GM23248 (cell line): ENCODE measurements at regions not wholly inside any gene's neighbourhood (a gene's known extent, or its start where the extent isn't known, plus 50 kb on each side); places are given as distances from the start of the nearest gene placed in this dataset.
A peak's percentile ranks its signal among the peaks of the same experiment; 100 is the strongest.

ENCODE experiments used
- DNase-seq: peaks from one replicate; pipeline ENCODE4 v3.0.0-alpha.2; 2015
- H2AFZ ChIP-seq: fragments of 200-600 bp; sonication (generic); 2 replicates; pipeline ENCODE4 v1.6.1; 2016; ENCODE audit warnings: antibody characterized with exemption
- H3F3A ChIP-seq: fragments of 200-600 bp; sonication (generic); 2 replicates; pipeline ENCODE4 v1.6.1; 2016; ENCODE audit warnings: mild to moderate bottlenecking, antibody characterized with exemption, mixed run types; ENCODE audit not compliant: insufficient read depth
- H3K27ac ChIP-seq: fragments of 200-600 bp; sonication (generic); 2 replicates; pipeline ENCODE4 v1.5.1; 2016; ENCODE audit warnings: mild to moderate bottlenecking
- H3K27me3 ChIP-seq: fragments of 200-600 bp; sonication (generic); replicated peaks from 2 replicates; pipeline ENCODE4 v1.6.1; 2016; ENCODE audit warnings: mild to moderate bottlenecking; ENCODE audit not compliant: insufficient read depth
- H3K36me3 ChIP-seq: fragments of 200-600 bp; sonication (generic); 2 replicates; pipeline ENCODE4 v1.6.1; 2016; ENCODE audit warnings: low read depth, mild to moderate bottlenecking
- H3K4me1 ChIP-seq: fragments of 200-600 bp; sonication (generic); 2 replicates; pipeline ENCODE4 v1.6.1; 2016; ENCODE audit warnings: mild to moderate bottlenecking; ENCODE audit not compliant: insufficient read depth
- H3K4me2 ChIP-seq: fragments of 200-600 bp; sonication (generic); one replicate; pipeline ENCODE4 v1.6.1; 2016; ENCODE audit warnings: mild to moderate bottlenecking; ENCODE audit not compliant: unreplicated experiment
- H3K4me3 ChIP-seq: fragments of 200-600 bp; sonication (generic); 2 replicates; pipeline ENCODE4 v1.5.1; 2016; ENCODE audit warnings: mild to moderate bottlenecking
- H3K79me2 ChIP-seq: fragments of 200-600 bp; sonication (generic); 2 replicates; pipeline ENCODE4 v1.6.1; 2016; ENCODE audit warnings: mild to moderate bottlenecking; ENCODE audit not compliant: insufficient read depth
- H3K9ac ChIP-seq: fragments of 200-600 bp; sonication (generic); 2 replicates; pipeline ENCODE4 v1.6.1; 2016; ENCODE audit warnings: mild to moderate bottlenecking
- H3K9me2 ChIP-seq: fragments of 200-600 bp; sonication (generic); 2 replicates; pipeline ENCODE4 v1.6.1; 2016; ENCODE audit warnings: mixed run types, mild to moderate bottlenecking, moderate library complexity; ENCODE audit not compliant: insufficient read depth
- H3K9me3 ChIP-seq: fragments of 200-600 bp; sonication (generic); one replicate; pipeline ENCODE4 v1.6.1; 2017; ENCODE audit warnings: low read depth
- H4K20me1 ChIP-seq: fragments of 200-600 bp; sonication (generic); 2 replicates; pipeline ENCODE4 v1.6.0; 2016; ENCODE audit not compliant: insufficient read depth
- EZH2 ChIP-seq: fragments of 200-600 bp; sonication (generic); IDR thresholded peaks from 2 replicates; pipeline ENCODE4 v1.6.1; 2018; ENCODE audit warnings: antibody characterized with exemption, mild to moderate bottlenecking; ENCODE audit not compliant: insufficient read depth, poor library complexity, severe bottlenecking
- EZH2phosphoT487 ChIP-seq: fragments of 200-600 bp; sonication (generic); IDR thresholded peaks from 2 replicates; pipeline ENCODE4 v1.6.1; 2018; ENCODE audit warnings: antibody characterized with exemption, moderate library complexity, mild to moderate bottlenecking, low read depth; ENCODE audit not compliant: insufficient read depth
- WGBS, 2 experiments: methylation state at CpG; one replicate each; pipeline ENCODE4 v1.1.6; 2015 to 2017; ENCODE audit warnings: low lambda C conversion rate in 2 of 2, low coverage in 1 of 2; ENCODE audit errors: missing lambda C conversion rate in 2 of 2; 5-methylcytosine and 5-hydroxymethylcytosine counted together
- in situ Hi-C: fragments of 300-500 bp; cut with MboI; formaldehyde crosslinking; loops from 2 replicates; pipeline ENCODE4 v1.15.0; 2020

GRCh38 chr2:22274661-22275060 lies 1110.3 kb upstream of the KLHL29 start:
- no peaks in the 10 kb centered on the region for H3K36me3 ChIP-seq
- in situ Hi-C loops = no loop called here
- no peaks in the 10 kb centered on the region for H3K79me2 ChIP-seq
- H3F3A ChIP-seq = no peaks in the 10 kb centered on the region
- no peak overlapping the region for H3K27ac ChIP-seq
- 13 to 21% methylated on average over 3 of the region's 3 CpGs for WGBS, 2 experiments
- DNase-seq = no peak
- no peak overlapping the region for H3K4me3 ChIP-seq
- H3K9me3 ChIP-seq = no peaks in the 10 kb centered on the region
- H4K20me1 ChIP-seq = no peaks in the 10 kb centered on the region
- no peaks in the 10 kb centered on the region for H3K9me2 ChIP-seq
- TF ChIP-seq EZH2 = no peak
- no peak for TF ChIP-seq EZH2phosphoT487
- no peaks in the 10 kb centered on the region for H3K4me1 ChIP-seq
- no peak overlapping the region for H3K4me2 ChIP-seq
- H3K9ac ChIP-seq = no peak overlapping the region
- H3K27me3 ChIP-seq = no peaks in the 10 kb centered on the region
- no peak overlapping the region for H2AFZ ChIP-seq

- Histone ChIP-seq H3K79me2 (no peaks in the 10 kb centered on the region), H3K4me2 (no peak overlapping the region), H4K20me1 (no peaks in the 10 kb centered on the region), H3K36me3 (no peaks in the 10 kb centered on the region), H3K4me3 (no peak overlapping the region), H3F3A (no peaks in the 10 kb centered on the region), H2AFZ (no peak overlapping the region), H3K27me3 (no peaks in the 10 kb centered on the region), H3K4me1 (no peaks in the 10 kb centered on the region), H3K9me2 (no peaks in the 10 kb centered on the region), H3K9me3 (no peaks in the 10 kb centered on the region), H3K9ac (no peak overlapping the region), H3K27ac (no peak overlapping the region)
- 24 to 26% methylated on average over 4 of the region's 4 CpGs for WGBS, 2 experiments
- in situ Hi-C loops = no loop called here
- TF ChIP-seq EZH2 (no peak), EZH2phosphoT487 (no peak)
- DNase-seq = no peak
Measured at GRCh38 chr2:22276696-22277095, 1108.3 kb upstream of the KLHL29 start.

GRCh38 chr2:22279541-22279940 lies 1105.4 kb upstream of the KLHL29 start:
- Histone ChIP-seq H3K27me3 (no peaks in the 10 kb centered on the region), H2AFZ (no peak overlapping the region), H3K4me2 (no peak overlapping the region), H3K9ac (no peak overlapping the region), H4K20me1 (no peaks in the 10 kb centered on the region), H3F3A (no peaks in the 10 kb centered on the region), H3K27ac (no peak overlapping the region), H3K4me1 (no peaks in the 10 kb centered on the region), H3K79me2 (no peaks in the 10 kb centered on the region), H3K9me2 (no peaks in the 10 kb centered on the region), H3K36me3 (no peaks in the 10 kb centered on the region), H3K9me3 (no peaks in the 10 kb centered on the region), H3K4me3 (no peak overlapping the region)
- in situ Hi-C loops = no loop called here
- TF ChIP-seq EZH2phosphoT487 (no peak), EZH2 (no peak)
- no peak for DNase-seq

- no peak overlapping the region for H3K4me3 ChIP-seq
- H3K4me2 ChIP-seq = no peak overlapping the region
- H3K9me2 ChIP-seq = no peaks in the 10 kb centered on the region
- H3K79me2 ChIP-seq = no peaks in the 10 kb centered on the region
- H3K27ac ChIP-seq = no peak overlapping the region
- no peaks in the 10 kb centered on the region for H3K4me1 ChIP-seq
- H3K36me3 ChIP-seq = no peaks in the 10 kb centered on the region
- no peaks in the 10 kb centered on the region for H3K27me3 ChIP-seq
- no peaks in the 10 kb centered on the region for H4K20me1 ChIP-seq
- WGBS, 2 experiments = 15 to 16% methylated on average over 4 of the region's 4 CpGs
- H3K9me3 ChIP-seq = no peaks in the 10 kb centered on the region
- no peak overlapping the region for H2AFZ ChIP-seq
- in situ Hi-C loops = no loop called here
- TF ChIP-seq EZH2phosphoT487 = no peak
- no peak for TF ChIP-seq EZH2
- H3F3A ChIP-seq = no peaks in the 10 kb centered on the region
- no peak overlapping the region for H3K9ac ChIP-seq
- DNase-seq = peak; percentile 3
Measured at GRCh38 chr2:22281033-22281432, 1103.9 kb upstream of the KLHL29 start.

- no peak overlapping the region for H2AFZ ChIP-seq
- H4K20me1 ChIP-seq = no peaks in the 10 kb centered on the region
- in situ Hi-C loops = no loop called here
- no peaks in the 10 kb centered on the region for H3K9me3 ChIP-seq
- H3K27me3 ChIP-seq = no peaks in the 10 kb centered on the region
- no peak overlapping the region for H3K4me3 ChIP-seq
- WGBS, 2 experiments = 13 to 35% methylated on average over 1 of the region's 1 CpG
- H3K27ac ChIP-seq = no peak overlapping the region
- H3F3A ChIP-seq = no peaks in the 10 kb centered on the region
- no peaks in the 10 kb centered on the region for H3K4me1 ChIP-seq
- H3K36me3 ChIP-seq = no peaks in the 10 kb centered on the region
- TF ChIP-seq EZH2phosphoT487 (no peak), EZH2 (no peak)
- H3K9ac ChIP-seq = no peak overlapping the region
- DNase-seq = no peak
- H3K4me2 ChIP-seq = no peak overlapping the region
- no peaks in the 10 kb centered on the region for H3K9me2 ChIP-seq
- H3K79me2 ChIP-seq = no peaks in the 10 kb centered on the region
Measured at GRCh38 chr2:22282220-22282619, 1102.8 kb upstream of the KLHL29 start.
